GM18507 (cell line): ENCODE measurements at regions not wholly inside any gene's neighbourhood (a gene's known extent, or its start where the extent isn't known, plus 50 kb on each side); places are given as distances from the start of the nearest gene placed in this dataset.
"Not testable (repeated sequence)": the region's sequence is repeated elsewhere in the genome, so short reads cannot be mapped to it uniquely, and the experiment has no call there.

Source experiments
- DNase-seq: peaks from one replicate; pipeline ENCODE4 v3.0.0; 2011; ENCODE audit warnings: low read depth; ENCODE audit not compliant: insufficient read length; ENCODE audit errors: extremely low spot score
- FAIRE-seq: peaks from 2 replicates; lab custom pipeline; 2011; peaks lifted over from hg19 to GRCh38; lab: Jason Lieb, UNC

DNA sequence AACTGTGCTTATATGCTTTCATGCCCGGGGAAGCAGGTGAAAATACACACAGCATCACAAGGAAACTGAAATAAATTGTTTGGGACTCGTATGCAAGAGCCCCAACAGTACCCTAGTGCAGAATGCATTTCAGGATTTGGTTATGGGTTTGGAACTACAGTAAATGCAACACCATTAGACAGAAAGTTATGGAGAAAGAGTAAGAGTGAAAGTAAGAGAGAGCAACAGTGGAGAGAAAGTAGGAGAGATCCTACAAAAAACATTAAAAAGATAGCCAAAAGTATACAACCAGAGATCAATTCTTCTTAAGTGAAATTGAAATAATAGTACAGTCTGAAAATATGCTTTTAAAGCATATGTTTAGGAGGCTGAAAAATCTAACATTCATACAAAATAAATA lies 231.1 kb downstream of the TFEC start:
- FAIRE-seq = no peak
- DNase-seq = no peak

DNA sequence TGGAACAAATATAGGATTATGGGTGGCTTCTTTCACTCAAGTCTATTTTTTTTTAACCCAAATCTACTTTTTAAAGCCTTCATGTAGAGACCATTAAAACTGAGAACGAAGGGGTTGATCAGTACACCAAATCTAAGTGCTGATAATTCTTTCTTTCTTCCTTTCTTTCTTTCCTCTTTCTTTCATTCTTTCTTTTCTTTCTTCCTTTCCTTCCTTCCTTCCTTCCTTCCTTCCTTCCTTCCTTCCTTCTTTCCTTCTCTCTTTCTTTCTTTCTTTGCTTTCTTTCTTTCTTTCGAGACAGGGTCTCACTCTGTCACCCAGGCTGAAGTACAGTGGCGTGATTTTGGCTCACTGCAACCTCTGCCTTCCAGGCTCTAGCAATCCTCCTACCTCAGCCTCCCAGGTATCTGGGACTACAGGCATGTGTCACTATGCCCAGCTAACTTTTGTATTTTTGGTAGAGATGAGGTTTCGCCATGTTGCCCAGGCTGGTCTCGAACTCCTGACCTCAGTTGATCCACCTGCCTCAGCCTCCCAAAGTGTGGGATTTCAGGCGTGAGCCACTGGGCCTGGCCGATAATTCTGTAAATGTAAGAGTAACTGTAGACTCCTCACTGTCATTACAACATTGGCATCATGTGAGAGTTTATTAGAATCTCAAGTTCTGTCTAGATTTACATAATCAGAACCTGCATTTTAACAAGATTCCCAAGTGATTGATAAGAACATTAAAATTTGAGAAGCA lies 236.4 kb downstream of the TFEC start:
- DNase-seq (no peak), FAIRE-seq (no peak)

DNA sequence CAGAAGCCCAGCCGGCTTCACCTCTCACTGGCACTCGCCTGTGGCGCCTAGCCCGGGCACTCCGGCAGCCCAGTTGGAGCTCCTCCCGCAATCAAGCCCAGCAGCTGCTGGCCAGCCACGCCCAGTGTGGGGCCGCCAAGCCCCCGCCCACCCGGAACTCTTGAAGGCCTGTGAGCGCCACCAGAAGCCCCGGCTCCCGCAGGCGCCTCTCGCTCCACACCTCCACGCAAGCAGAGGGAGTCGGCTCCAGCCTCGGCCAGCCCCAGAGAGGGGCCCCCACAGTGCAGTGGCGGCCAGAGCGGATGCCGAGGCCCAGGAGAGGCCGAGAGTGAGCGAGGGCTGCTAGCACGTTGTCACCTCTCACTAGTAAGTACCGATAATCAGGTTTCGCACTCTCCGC lies 240.7 kb downstream of the TFEC start:
- FAIRE-seq = no peak
- no peak for DNase-seq

DNA sequence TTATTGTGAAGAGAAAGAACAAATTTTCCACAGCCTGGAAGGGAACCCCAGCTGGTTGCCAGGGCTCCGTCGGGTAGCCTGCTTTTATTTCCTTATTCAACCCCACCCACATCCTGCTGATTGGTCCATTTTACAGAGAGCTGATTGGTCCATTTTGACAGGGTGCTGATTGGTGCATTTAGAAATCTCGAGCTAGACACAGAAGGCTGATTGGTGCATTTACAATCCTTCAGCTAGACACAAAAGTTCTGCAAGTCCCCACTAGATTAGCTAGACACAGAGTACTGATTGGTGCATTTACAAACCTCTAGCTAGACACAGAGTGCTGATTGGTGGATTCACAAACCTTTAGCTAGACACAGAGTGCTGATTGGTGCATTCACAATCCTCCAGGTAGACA lies 241.1 kb downstream of the TFEC start:
- not testable (repeated sequence) for DNase-seq, FAIRE-seq

DNA sequence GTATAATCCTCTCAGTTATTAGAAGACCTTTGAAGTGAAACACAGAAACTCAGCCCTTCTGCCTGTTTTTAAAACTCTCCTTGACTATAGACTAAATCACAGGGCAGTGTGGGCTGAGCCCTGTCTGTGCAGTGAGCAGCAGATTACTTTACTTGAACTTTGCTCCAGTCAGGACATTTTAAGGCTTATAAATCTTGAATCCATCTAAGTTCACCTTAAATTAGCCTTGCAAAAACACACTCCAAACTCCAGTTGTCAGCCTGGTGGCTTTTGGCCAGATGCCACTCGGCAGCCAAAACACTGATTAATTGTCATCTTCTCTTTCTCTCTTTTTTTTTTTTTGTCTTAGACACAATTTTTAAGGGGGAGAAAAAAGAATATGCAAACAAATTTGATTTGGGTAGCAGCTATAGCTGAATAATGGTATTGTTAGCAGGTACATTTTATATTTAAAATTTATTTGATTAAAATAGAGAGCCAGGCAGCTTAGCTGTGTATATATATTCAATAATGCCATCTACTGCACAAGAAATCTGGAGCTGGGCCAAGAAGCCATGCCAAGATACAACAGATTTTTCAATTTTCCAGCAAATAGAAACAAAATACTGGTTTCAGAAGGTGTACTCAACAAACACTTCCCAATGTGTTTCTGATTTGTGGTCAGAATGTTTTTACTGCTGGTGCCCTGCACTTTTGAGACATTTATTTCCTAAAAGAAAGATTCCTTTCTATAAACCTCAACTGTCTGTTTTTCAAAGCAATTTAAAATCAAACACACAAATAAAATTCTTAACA lies 247.7 kb downstream of the TFEC start:
- DNase-seq = no peak
- FAIRE-seq = no peak

DNA sequence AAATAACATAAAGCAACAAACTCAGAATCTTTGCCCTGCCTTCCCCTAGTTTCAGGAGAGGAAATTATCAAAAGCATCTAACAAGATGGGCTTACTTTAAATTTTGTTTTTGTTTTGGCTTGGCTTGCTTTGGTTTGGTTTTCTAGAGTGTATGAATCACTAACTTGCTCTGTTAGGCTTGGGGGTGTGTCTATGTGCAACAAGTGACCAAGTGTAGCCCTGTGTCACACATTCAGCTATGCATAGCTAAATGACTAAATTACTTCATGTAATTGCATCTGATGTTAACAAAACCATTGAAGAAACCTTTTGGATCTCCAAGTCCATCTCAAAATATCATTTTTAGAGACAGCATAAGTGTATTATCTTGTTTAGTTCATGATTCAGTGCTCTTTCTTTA lies 251.0 kb downstream of the TFEC start:
- DNase-seq (no peak), FAIRE-seq (no peak)

DNA sequence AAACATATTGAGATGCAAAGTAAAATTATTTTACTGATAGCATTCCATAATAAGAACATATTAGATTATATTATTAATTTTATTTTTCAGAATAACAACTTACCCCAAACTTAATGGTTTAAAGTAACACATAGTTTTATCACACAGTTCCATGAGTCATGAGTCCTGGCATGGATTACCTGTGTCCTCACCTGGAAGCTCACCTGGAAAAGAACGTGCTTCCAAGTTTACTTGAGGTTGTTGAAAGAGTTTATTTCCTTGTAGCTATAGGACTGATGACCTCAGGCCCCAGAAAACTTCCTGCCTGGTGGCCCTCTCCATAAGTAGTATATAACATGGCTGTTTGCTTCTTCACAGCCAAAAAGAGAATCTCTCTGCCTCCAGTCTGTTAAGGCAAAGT lies 254.6 kb downstream of the TFEC start:
- FAIRE-seq (no peak), DNase-seq (no peak)

DNA sequence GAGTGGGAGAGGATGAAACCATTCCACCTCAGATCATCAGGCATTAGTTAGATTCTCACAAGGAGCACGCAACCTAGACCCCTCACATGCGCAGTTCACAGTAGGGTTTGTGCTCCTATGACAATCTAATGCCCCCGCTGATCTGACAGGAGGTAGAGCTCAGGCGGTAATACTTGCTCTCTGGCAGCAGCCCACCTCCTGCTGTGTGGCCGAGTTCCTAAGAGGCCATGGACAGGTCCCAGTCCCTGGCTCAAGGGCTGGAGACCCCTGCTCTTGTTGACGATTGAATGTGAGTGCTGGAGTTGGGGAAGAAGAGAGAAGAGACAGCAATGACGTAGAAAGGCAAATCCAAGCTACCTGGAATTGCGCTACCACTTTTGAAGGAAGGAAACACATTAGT lies 267.2 kb downstream of the TFEC start:
- FAIRE-seq (no peak), DNase-seq (no peak)

DNA sequence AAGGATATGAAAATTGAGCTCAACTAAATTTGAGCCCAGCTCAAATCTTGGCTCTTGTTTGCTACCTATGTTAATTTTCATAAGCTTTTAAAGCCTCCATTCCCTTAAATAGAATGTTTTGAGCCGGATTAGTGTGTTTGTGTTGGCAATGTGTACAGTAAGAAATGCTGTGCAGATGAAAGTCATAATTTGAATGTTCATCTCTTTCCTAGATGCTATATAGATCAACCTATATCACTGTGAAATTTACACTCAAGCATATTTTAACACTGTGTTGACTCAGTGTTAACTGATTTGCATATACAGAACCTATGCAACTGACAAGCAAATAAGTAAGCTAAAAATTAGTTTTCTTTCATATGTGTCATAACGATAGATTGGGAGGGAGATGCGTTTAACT lies 272.5 kb downstream of the TFEC start:
- no peak for FAIRE-seq
- no peak for DNase-seq

DNA sequence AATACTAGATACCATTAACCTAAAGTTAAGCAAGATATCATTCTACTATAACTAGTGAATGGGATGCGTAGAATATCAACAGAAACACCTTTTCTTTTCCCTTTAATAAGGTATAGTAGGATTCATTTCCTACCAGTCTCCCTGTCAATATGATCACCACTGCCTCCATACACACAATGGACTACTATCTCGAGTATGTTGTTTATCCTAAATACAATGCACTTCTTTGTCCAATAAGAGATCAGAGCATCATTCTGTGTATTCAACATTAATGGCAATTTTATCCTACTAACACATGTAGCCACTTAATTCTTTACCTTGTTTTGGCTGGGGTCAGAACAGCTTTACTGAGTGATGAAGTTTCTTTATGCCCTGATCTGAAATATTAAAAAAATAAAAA lies 276.3 kb downstream of the TFEC start:
- FAIRE-seq = no peak

DNA sequence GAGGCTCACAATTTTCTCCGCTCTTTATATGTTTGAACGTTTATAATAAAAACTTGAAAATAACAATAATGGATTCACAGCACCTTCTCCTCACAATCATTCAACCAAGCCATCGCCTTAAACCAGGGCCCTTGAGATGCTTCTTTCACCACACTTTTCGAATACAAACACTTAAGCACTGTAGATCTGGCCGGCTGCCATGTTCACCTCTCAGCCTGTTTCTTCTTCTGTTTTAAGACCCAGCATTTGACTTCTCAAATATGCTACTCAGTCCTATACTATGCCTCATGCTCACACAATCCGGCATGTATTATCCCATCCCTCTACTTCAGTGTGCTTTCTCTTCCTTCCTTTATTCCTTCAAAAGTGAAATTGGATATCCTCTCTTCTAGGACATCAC lies 280.6 kb downstream of the TFEC start:
- no peak for DNase-seq
- FAIRE-seq = no peak

More for the DNA sequence above, 276.3 kb downstream of the TFEC start:
- no peak for DNase-seq

DNA sequence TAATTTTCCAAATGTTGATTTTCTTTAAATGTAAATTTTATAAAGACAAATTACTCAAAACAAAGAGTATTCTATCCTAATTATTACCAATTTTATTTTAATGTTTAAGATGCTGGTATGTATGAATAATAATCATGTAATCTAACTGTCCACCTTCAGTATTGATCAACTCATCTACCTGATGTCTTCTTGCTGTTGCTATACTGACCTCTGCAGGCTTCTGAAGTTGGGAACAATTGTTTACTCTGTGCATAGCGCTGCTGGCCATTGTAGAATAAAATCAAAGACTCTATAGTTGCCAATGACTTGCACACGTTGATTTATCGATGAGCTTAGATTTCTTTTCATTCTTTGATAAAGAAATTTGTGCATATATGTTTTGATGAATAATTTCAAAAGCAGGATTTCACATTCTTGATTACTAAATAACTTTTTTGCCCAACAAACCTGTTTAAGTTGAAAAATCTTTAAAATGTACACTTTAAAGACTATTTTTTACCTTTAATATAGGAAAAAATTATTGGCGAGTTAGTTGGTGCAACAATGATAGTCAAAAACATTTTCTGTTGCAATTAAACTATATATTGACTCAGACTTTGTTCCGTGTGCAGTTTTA lies 282.3 kb downstream of the TFEC start:
- no peak for DNase-seq
- no peak for FAIRE-seq

DNA sequence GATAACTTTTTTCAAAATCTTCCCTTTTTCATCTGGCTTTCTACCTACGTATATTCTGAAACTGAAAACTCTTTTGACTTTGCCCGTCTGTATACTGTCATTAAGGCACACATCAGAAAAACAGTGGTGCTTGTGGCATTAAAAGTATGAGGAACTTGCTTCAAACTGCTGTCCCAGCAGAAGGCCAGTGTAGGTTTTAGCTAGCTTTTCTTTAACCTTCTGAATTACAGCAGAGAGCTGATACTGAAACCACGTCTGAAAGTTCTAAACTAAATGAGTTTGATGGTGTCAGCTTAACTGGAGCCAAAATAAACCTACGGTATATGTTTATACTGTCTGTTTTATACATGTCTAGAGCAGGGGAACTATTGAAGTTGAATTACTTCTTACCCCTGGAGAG lies 283.4 kb downstream of the TFEC start:
- no peak for DNase-seq
- no peak for FAIRE-seq

DNA sequence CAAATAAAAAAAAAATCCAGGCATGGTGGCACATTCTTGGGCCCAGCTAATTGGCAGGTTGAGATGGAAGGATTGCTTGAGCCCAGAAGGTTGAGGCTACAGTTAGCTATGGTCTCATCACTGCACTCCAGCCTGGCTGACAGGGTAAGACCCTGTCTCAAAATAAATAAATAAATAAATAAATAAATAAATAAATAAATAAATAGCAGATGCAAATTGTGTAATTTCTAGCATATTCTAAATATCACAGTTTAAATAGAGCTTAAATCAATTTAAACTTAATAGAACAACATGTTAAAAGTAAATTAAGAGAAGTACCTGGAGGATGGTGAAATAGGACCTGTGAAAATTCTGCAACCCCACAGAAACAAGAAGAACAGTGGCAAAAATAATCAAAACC lies 290.5 kb downstream of the TFEC start:
- FAIRE-seq (no peak), DNase-seq (no peak)

DNA sequence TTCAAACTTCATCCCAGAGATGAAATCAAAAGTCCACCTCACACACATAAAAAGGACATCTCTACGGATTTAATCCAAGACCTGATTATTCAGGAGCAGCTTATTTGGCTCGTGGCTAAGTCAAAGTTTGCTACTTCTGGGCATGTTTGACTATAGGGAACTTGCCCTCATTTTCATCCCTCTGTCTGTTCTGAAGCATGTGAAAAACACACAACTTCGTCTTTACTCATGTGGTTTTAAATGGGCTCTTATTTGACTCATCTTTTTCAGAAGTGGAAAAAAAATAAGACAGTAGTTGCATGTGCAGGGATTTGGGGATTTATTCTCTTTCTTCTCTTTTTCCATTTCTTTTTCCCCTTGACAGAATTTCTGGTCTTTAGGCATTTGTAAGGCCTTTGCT lies 295.9 kb downstream of the TFEC start:
- FAIRE-seq = no peak
- DNase-seq = no peak

DNA sequence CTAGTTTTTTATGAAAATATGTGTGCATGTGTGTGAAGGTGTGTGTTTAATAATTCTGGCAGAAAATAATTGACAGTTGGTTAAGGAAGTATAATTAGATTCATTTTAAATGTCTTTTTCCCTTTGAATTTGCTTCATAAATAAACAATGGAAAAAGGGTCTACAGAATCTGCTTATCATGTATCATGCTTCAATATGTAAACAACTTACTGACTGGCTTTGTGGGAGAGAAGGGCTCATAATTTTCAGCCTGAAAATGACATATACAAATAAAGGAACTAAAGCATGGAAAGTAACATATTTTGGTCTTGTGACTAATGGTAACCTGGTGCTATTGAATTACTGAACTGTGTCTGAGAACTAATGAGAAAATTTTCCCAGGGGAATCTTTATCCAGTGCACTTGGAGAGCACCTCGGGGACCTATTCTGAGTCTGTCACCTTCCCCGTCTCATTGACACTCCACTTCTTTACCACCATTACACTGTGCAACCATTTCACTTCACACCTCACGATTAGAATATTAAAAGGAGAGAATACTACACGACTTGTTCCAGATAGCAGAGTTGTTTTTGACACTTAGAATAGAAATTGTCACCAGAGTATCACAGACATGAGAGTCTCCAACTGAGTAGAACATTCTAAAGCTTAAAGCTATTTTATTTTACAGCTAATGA lies 298.6 kb downstream of the TFEC start:
- FAIRE-seq (no peak), DNase-seq (no peak)

DNA sequence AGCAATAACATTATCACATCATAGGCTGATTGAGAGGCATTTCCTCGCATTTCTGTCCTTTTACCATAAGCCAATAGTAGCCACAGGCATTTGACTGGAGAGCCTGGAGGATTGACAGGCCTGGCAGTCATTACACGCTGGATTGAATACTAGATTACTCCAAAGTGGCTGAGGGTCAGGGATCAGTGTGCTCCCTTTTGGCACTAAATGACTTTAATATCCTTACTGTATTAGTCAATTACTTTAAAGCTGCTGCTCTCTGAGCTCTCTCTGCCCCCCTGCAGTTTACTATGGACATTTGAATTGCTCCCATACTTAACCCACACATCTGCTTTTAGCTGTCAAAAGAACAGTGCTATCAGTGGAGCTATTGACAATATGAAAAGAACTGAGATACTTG lies 302.0 kb downstream of the TFEC start:
- no peak for FAIRE-seq
- no peak for DNase-seq

DNA sequence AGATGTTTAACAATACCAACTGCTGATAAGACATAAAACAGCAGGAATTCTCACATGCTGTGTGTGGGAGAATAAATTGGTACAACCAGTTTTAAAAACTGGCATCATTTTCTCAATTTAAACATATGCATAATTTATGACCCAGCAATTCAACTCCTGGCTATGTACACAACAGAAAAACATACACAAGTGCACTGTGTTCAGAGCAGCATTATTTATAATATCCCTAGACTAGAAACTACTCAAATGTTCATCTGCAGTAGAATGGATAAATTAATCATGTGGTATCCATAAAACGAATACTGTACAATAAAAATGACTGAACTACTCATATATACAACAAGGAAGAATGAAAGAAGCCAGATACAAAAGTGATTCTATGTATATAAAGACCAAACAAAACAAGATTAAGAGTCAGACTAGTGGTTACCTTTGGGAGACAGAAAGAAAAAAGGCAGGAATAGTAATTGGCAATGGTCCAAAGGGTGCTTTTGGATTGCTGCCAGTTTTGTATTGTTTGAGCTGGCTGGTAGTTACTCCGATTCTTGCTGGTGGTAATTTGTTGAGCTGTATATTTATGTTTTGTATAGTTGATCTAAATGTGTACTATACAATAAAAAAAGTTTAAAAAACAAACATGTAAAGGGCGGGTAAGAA lies 306.0 kb downstream of the TFEC start:
- FAIRE-seq (no peak), DNase-seq (no peak)

DNA sequence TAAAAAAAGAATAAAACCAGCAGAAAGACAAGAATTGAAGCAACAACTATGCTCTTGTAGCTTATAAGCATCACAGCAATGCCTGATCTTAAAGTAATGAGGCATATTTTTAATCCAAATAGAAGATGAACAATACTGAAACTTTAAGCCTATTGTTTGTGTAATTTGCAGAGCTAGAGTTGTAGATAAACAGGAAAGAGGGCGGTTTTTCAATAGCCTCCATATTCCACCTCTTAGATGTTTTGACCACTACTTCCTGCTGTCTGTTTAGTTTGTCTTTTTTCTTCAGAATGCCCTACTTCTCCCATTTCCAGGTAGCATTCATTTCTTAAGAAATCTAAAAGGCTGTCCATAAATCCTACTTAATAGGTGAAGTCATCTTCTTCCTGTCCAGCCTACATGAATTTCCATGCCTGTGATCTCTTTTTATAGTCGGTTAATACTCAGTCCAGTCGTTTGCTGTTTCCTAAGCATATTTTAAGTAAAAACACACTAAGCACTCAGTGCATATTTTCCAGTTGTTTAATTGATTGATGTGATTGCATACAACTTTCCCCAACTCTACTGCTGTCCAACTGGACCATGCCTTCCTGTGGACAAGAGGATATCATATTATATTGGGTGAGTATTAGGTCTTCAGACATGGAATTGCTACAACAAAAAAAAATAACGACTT lies 308.1 kb downstream of the TFEC start:
- no peak for DNase-seq
- no peak for FAIRE-seq
